GM19468 (cell line): ENCODE measurements at regions not wholly inside any gene's neighbourhood (a gene's known extent, or its start where the extent isn't known, plus 50 kb on each side); places are given as distances from the start of the nearest gene placed in this dataset.
"Not testable (repeated sequence)": the region's sequence is repeated elsewhere in the genome, so short reads cannot be mapped to it uniquely, and the experiment has no call there.

Experiments
- ATAC-seq: cut with Tn5 transposase; IDR thresholded peaks from one replicate; pipeline ENCODE4 v1.9.1; 2021; ENCODE audit warnings: mild to moderate bottlenecking, moderate library complexity, moderate number of reproducible peaks; ENCODE audit not compliant: unreplicated experiment; ENCODE audit errors: extremely low read depth

DNA sequence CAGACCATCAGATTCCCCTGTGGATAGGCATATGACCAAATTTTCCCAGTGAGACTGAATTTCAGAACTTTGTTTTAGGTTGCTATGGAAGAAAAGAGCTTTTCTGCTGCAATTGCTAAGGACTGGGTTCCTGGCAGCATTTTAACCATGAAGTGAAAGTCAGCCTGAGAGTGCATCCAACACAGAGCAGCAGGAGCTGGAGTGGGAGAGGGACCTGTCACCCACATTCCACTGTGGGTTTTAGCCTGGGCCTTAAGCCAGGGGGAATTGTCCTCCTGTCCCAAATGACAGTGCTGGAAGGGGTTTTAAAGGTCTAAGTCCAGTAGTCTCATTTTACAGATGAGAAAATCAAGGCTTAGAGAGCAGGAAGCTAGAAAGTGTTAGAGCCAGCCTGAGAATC is 203.5 kb upstream of the N4BP1 start:
- ATAC-seq: no peak

DNA sequence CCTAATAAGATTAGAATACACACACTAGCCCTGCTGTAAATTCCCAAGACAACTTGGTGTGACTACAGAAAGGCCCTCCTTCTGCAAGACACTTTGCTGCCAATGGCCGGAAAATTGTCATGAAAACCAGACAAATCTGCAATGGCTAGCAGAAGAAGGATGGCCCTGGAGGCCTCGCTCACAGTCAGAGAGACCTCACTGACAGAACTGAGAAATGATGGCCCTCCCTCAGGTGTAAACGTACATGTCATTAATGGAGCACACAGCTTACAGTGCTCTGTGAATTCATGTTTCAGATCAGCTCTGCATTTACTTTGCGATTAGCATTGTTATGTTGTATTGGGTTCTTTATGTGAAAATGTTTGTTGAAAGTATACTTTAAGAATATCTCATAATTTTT is 202.9 kb upstream of the N4BP1 start:
- no peak for ATAC-seq

GRCh38 chr16:48811478-48811877 is 201.5 kb upstream of the N4BP1 start:
- ATAC-seq: no peak

- ATAC-seq: no peak
Observed at GRCh38 chr16:48810803-48811453, 200.9 kb upstream of the N4BP1 start.

GRCh38 chr16:48810436-48810802 is 200.4 kb upstream of the N4BP1 start:
- no peak for ATAC-seq

- ATAC-seq: no peak
Observed at GRCh38 chr16:48790151-48790550, 180.2 kb upstream of the N4BP1 start.

DNA sequence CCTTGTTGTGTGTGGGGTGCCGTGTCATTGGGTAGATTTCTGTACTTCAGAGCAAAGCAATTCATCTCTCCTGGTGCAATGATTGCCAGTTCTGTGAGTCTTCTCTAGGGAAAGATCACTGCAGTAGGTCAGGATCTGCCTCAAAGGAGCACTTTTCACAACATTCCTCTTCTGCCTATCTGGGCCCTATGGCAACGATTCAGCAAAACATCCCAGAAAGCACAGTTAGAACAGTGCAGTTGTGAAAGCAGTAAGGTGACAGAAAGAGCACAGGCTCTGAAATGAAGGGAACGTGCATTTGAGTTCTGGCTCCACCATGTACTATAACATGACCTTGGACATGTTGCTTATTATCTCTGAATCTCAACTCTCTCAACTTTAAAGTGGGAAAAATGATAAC is 178.5 kb upstream of the N4BP1 start:
- no peak for ATAC-seq

DNA sequence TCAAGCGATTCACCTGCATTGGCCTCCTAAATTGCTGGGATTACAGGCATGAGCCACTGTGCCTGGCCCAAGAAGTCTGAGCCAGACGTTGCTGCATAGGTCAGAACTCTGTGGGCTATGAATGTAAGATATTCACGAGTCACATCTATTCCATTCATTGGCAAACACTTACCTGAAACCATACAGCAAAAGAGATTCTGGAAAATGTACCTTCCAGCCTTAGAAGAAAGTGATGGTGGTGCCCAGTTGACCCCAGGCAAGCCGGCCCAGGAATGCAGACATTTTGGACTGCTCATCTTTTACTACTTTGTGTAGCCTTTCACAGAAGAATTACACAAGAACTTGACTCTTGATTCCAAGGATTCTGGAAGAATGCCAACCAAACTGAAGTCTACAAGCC is 135.6 kb upstream of the N4BP1 start:
- ATAC-seq: no peak

- ATAC-seq: no peak
Observed at GRCh38 chr16:48740964-48741363, 131.0 kb upstream of the N4BP1 start.

- no peak for ATAC-seq
Observed at GRCh38 chr16:48734220-48734619, 124.2 kb upstream of the N4BP1 start.

GRCh38 chr16:48704710-48705109 is 94.7 kb upstream of the N4BP1 start:
- no peak for ATAC-seq

GRCh38 chr16:48687421-48688038 is 77.5 kb upstream of the N4BP1 start:
- peak; percentile 32 for ATAC-seq

DNA sequence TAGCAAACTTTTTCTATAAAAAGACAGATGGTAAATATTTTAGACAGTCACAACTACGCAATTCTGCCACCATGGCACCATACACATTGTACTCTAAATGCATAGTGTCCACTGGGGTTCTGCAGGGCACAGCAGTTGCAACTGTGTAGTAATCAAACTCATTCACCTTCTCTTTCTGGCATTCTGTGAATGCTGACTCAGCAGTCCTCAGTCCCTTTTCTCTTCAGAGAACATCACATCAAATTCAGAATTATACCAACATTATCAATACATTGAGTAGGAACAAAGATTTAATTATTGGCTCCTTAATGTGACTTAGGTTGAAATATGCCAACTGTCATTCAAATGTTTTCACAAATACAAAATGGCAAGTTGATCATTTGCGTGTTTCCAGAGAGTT is 74.2 kb upstream of the N4BP1 start:
- no peak for ATAC-seq

- no peak for ATAC-seq
Observed at GRCh38 chr16:48682971-48683370, 73.0 kb upstream of the N4BP1 start.

GRCh38 chr16:48681520-48681919 is 71.5 kb upstream of the N4BP1 start:
- ATAC-seq: no peak

- no peak for ATAC-seq
Observed at GRCh38 chr16:48680881-48681280, 70.9 kb upstream of the N4BP1 start.

DNA sequence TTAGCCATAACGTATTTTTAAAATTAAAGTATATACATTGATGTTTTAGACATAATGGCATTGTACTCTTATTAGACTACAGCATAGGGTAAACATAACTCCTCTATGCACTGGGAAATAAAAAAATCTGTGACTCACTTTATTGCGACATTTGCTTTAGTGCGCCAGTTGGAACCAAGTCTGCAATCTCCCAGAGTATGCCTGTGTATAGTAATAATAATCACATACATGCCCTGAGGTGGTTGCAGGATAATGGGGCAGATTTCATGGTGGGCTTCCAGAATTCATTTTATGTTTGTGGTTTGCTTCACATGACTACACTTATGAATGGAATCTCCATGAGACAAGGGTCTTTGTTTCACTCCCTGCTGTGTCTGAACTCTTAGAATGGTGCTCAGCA is 66.9 kb upstream of the N4BP1 start:
- no peak for ATAC-seq

DNA sequence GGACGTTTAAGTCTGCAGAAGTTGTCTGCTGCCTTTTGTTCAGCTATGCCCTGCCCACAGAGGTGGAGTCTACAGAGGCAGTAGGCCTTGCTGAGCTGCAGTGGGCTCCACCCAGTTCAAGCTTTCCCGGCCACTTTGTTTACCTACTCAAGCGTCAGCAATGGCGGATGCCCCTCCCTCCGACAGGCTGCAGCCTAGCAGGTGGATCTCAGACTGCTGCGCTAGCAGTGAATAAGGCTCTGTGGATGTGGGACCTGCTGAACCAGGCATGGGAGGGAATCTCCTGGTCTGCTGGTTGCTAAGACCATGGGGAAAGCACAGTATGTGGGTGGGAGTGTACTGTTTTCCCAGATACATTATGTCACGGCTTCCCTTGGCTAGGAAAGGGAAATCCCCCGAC is 58.2 kb upstream of the N4BP1 start:
- not testable (repeated sequence) for ATAC-seq

GRCh38 chr16:48659940-48660339 is 50.0 kb upstream of the N4BP1 start:
- ATAC-seq: no peak
